Pancreas (tissue), 10 donors: ENCODE measurements at regions not wholly inside any gene's neighbourhood (a gene's known extent, or its start where the extent isn't known, plus 50 kb on each side); places are given as distances from the start of the nearest gene placed in this dataset.
"Not testable (repeated sequence)": the region's sequence is repeated elsewhere in the genome, so short reads cannot be mapped to it uniquely, and the experiment has no call there.

Experiments used
- ATAC-seq, 4 donors: fragments of 200-7000 bp; cut with Tn5 transposase; one replicate each; pipeline versions ENCODE4 v1.8.0 to v1.9.1; 2020; ENCODE audit warnings: mild to moderate bottlenecking in 4 of 4, moderate library complexity in 4 of 4
- DNase-seq, 6 donors: peaks; one replicate each; pipeline ENCODE4 v3.0.0-alpha.2; 2020
- FAIRE-seq: peaks from 2 replicates; lab custom pipeline; 2012; peaks lifted over from hg19 to GRCh38; lab: Jason Lieb, UNC
- H3K27ac ChIP-seq, 4 donors: fragments of 200-600 bp; sonication (generic); 1 replicate in 3 of 4; 2 replicates in 1 of 4; pipeline versions ENCODE4 v1.5.0 to v1.8.0; 2020
- H3K27me3 ChIP-seq, 4 donors: fragments of 200-600 bp; one replicate each; pipeline ENCODE4 v1.8.0; 2021
- H3K36me3 ChIP-seq, 3 donors: fragments of 200-600 bp; sonication (generic) in 1 of 3; one replicate each; pipeline versions ENCODE4 v1.5.0 to v1.8.0; 2020 to 2021
- H3K4me1 ChIP-seq, 3 donors: fragments of 200-600 bp; one replicate each; pipeline ENCODE4 v1.8.0; 2021
- H3K4me3 ChIP-seq, 4 donors: fragments of 200-600 bp; sonication (generic) in 2 of 4; one replicate each; pipeline versions ENCODE4 v1.5.0 to v1.8.0; 2020 to 2021
- H3K9me3 ChIP-seq, 4 donors: fragments of 200-600 bp; one replicate each; pipeline ENCODE4 v1.8.0; 2021
- WGBS, 2 donors: extraction: QIAGEN DNeasy Blood & Tissue Kit; methylation state at CpG; one replicate each; pipeline ENCODE4 v1.1.7; 2013; 5-methylcytosine and 5-hydroxymethylcytosine counted together
- intact Hi-C, 3 donors: fragments of 100-400 bp; cut with DNase I; formaldehyde crosslinking; loops; one replicate each; pipeline versions ENCODE4 v1.11.1 to v1.14.2; 2022
- TF ChIP-seq, protein P1 (sequence below), 4 donors: fragments of 200-600 bp; sonication (generic) in 3 of 4; IDR thresholded peaks; one replicate each; pipeline versions ENCODE4 v1.5.0 to v1.8.0; 2021; ENCODE audit warnings: antibody characterized with exemption in 4 of 4
- donor health status: healthy with polysubstance abuse.
- donor health status: DM: no; HTN: no; CAD: no; lungs with moderate emphysema.
- donor health status: DM: no; HTN: no; CAD: no.
- donor health status: control.
- donor health status: control.
- donor health status: Bipolar disorder and iron deficiency.
- donor health status: DM: yes; HTN: yes; CAD: no.
- donor health status: DM: no; HTN: no; CAD: no.
- donor health status: DM: no; HTN: no; CAD: no.
- donor health status: DM: yes; HTN: yes; CAD: no.

DNA sequence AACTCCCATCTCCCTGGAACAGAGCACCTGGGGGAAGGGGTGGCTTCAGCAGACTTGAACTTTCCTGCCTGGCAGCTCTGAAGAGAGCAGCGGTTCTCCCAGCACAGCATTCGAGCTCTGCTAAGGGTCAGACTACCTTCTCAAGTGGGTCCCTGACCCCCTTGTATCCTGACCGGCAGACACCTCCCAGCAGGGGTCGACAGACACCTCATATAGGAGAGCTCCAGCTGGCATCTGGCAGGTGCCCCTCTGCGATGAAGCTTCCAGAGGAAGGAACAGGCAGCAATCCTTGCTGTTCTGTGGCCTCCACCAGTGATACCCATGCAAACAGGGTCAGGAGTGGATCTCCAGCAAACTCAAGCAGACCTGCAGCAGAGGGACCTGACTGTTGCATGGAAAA is 244.1 kb upstream of the RASGEF1B start:
- Histone ChIP-seq H3K27me3 (peaks cover 0 to 4% (median 0%) of the 10 kb centered on the region in 4 donors), H3K4me3 (no peak overlapping the region), H3K9me3 (no peaks in the 10 kb centered on the region), H3K27ac (no peak overlapping the region), H3K36me3 (no peaks in the 10 kb centered on the region), H3K4me1 (no peaks in the 10 kb centered on the region)
- TF ChIP-seq, protein P1, sequence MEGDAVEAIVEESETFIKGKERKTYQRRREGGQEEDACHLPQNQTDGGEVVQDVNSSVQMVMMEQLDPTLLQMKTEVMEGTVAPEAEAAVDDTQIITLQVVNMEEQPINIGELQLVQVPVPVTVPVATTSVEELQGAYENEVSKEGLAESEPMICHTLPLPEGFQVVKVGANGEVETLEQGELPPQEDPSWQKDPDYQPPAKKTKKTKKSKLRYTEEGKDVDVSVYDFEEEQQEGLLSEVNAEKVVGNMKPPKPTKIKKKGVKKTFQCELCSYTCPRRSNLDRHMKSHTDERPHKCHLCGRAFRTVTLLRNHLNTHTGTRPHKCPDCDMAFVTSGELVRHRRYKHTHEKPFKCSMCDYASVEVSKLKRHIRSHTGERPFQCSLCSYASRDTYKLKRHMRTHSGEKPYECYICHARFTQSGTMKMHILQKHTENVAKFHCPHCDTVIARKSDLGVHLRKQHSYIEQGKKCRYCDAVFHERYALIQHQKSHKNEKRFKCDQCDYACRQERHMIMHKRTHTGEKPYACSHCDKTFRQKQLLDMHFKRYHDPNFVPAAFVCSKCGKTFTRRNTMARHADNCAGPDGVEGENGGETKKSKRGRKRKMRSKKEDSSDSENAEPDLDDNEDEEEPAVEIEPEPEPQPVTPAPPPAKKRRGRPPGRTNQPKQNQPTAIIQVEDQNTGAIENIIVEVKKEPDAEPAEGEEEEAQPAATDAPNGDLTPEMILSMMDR (IDR thresholded peaks at IDR 0.05) = no peak
- DNase-seq (no peak), ATAC-seq (no peak), FAIRE-seq (no peak)
- intact Hi-C loops = no loop called here
- WGBS, 2 donors = 38 to 55% methylated on average over 5 of the region's 5 CpGs

DNA sequence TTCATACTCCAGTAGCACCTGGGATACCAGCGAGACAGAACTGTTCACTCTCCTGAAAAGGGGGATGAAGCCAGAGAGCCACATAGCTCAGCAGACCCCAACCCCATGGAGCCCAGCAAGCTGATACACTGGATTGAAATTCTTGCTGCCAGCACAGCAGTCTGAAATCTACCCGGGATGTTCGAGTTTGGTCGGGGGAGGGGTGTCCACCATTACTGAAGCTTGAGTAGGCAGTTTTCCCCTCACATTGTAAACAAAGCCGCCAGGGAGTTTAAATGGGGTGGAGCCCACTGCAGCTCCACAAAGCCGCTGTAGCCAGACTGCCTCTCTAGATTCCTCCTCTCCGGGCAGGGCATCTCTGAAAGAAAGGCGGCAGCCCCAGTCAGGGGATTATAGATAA is 243.7 kb upstream of the RASGEF1B start:
- WGBS, 2 donors = 24 to 25% methylated on average over 8 of the region's 8 CpGs
- DNase-seq = not testable (repeated sequence)

DNA sequence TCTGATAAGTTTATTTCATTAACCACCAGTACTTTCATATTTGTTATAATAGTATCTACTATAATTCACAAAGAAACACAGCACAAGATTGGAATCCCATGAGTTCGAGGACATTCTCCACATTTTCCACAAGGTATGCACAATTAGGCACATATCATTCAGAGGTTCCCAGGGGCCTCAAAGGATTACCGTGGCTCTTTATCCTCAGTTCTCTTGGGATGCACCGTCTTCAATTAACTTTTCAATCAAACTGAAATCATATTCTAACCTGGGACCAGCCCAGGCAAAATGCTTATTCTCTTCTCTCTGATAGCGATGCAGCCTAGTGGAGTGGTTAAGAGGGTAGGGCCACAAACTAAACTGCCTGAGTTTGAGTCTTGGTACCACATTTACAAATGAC is 242.6 kb upstream of the RASGEF1B start:
- Histone ChIP-seq H3K4me3 (no peak overlapping the region), H3K27me3 (peaks cover 0 to 4% (median 0%) of the 10 kb centered on the region in 4 donors), H3K9me3 (no peaks in the 10 kb centered on the region), H3K4me1 (no peaks in the 10 kb centered on the region), H3K27ac (no peak overlapping the region), H3K36me3 (no peaks in the 10 kb centered on the region)
- ATAC-seq (no peak), DNase-seq (no peak), FAIRE-seq (no peak)
- TF ChIP-seq, protein P1 (IDR thresholded peaks at IDR 0.05) = no peak
- intact Hi-C loops = no loop called here
- WGBS, 2 donors = 67 to 72% methylated on average over 4 of the region's 4 CpGs

More for the DNA sequence above, 243.7 kb upstream of the RASGEF1B start:
- H3K36me3 ChIP-seq, ATAC-seq, H3K9me3 ChIP-seq, H3K4me1 ChIP-seq, intact Hi-C loops, H3K27ac ChIP-seq, H3K4me3 ChIP-seq, FAIRE-seq, H3K27me3 ChIP-seq: not testable (repeated sequence)

DNA sequence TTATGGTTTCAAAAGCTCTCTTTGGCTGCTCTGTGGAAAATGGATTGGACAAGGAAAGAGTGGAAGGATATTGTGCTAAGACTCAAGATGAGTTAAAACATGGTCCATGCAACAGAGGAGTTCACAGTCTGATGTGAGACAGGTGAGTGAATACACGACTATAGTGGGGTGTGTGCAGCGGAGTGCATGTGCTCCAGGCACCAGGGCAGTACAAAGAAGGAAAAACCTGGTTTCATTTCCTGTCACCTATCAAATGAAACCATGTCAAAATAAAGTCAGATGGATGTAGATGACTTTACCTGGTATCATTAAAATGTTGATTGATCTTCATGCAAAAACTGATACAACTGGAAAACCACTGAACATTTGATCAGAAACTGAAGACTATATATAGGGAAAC is 241.0 kb upstream of the RASGEF1B start:
- H3K9me3 ChIP-seq = no peaks in the 10 kb centered on the region
- DNase-seq (no peak), FAIRE-seq (no peak), ATAC-seq (no peak)
- H3K36me3 ChIP-seq = no peaks in the 10 kb centered on the region
- no peak overlapping the region for H3K27ac ChIP-seq
- intact Hi-C loops = no loop called here
- H3K4me3 ChIP-seq = no peak overlapping the region
- peaks cover 0 to 4% (median 0%) of the 10 kb centered on the region in 4 donors for H3K27me3 ChIP-seq
- no peaks in the 10 kb centered on the region for H3K4me1 ChIP-seq
- TF ChIP-seq, protein P1 (IDR thresholded peaks at IDR 0.05) = no peak
- WGBS, 2 donors = 65 to 74% methylated on average over 2 of the region's 2 CpGs

DNA sequence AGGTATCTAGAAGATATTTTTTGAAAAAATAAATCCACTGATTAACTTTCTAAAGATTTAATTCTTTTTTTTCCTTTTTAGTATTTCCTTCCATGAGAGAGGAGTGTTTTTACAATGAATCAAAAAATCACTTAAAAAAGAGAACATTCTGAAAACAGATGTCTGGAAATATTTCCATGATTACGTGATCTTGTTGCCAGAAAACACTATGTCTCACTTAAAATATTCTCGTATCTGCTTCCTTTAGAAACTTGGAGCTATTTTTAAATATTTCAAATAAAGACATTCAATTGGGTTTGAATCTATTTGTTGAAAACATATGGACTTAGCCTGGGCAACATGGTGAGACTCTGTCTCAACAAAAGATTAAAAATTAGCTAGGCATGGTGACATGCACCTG is 232.8 kb upstream of the RASGEF1B start:
- DNase-seq (no peak), ATAC-seq (no peak), FAIRE-seq (no peak)
- H3K27me3 ChIP-seq = no peaks in the 10 kb centered on the region
- TF ChIP-seq, protein P1 (IDR thresholded peaks at IDR 0.05) = no peak
- H3K27ac ChIP-seq = no peak overlapping the region
- intact Hi-C loops = no loop called here
- H3K4me3 ChIP-seq = no peak overlapping the region
- H3K36me3 ChIP-seq = no peaks in the 10 kb centered on the region
- no peaks in the 10 kb centered on the region for H3K4me1 ChIP-seq
- H3K9me3 ChIP-seq = no peaks in the 10 kb centered on the region
- 64 to 79% methylated on average over 2 of the region's 2 CpGs for WGBS, 2 donors
